ENCODE measurements at regions not wholly inside any gene's neighbourhood (a gene's known extent, or its start where the extent isn't known, plus 50 kb on each side); places are given as distances from the start of the nearest gene placed in this dataset.
"Not testable (repeated sequence)": the region's sequence is repeated elsewhere in the genome, so short reads cannot be mapped to it uniquely, and the experiment has no call there.

GRCh38 chr17:21558921-21559320 is 133.4 kb upstream of the KCNJ18 start:
- not testable (repeated sequence) for DNase-seq

DNA sequence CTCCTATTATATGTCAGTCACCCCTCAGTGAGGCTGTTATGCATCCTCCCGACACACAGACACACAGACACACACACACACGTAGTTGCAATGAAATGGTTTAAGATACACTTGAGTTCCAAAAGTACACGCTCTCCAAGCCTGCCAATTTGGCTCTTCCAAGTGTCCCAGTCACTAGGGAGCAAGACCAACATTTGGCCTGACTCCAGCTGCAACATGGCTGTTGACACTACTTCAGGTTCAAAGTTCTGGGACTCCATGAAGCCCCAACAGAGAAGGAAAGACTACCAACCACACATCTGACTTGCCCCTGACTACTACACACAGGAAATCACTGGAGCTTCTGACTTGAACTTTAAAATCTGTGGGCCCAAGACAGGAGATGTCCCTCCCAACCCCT is 128.1 kb upstream of the KCNJ18 start:
- no peak for DNase-seq

DNA sequence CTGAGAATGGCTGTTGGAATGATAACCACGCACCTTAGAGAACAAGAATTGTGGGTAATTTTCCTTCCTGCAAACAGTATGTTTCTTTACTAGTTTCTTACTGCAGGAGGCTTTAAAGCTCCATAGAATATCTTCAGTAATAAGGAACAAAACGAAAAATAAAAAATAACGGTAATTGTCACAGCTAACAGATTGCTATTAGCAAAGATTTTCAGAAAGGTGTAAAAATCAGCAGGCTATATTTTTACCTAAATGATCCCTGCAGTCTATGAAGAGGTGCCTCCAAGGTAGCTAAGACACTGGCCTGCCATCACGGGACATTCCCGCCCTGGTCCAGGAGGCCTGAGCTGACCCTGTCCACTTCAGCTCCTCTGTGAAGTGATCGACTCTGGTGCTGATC is 127.6 kb upstream of the KCNJ18 start:
- DNase-seq: not testable (repeated sequence)

DNA sequence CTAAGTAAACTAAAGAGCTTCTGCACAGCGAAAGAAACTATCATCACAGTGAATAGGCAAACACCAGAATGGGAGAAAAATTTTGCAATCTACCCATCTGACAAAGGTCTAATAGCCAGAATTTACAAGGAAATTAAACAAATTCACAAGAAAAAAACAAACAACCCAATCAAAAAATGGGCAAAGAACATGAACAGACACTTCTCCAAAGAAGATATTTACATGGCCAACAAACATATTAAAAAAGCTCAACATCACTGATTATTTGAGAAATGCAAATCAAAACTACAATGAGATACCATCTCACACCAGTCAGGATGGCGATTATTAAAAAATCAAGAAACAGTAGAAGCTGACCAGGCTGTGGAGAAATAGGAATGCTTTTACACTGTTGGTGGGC is 121.9 kb upstream of the KCNJ18 start:
- DNase-seq: not testable (repeated sequence)

GRCh38 chr17:21572148-21572547 is 120.2 kb upstream of the KCNJ18 start:
- not testable (repeated sequence) for DNase-seq

DNA sequence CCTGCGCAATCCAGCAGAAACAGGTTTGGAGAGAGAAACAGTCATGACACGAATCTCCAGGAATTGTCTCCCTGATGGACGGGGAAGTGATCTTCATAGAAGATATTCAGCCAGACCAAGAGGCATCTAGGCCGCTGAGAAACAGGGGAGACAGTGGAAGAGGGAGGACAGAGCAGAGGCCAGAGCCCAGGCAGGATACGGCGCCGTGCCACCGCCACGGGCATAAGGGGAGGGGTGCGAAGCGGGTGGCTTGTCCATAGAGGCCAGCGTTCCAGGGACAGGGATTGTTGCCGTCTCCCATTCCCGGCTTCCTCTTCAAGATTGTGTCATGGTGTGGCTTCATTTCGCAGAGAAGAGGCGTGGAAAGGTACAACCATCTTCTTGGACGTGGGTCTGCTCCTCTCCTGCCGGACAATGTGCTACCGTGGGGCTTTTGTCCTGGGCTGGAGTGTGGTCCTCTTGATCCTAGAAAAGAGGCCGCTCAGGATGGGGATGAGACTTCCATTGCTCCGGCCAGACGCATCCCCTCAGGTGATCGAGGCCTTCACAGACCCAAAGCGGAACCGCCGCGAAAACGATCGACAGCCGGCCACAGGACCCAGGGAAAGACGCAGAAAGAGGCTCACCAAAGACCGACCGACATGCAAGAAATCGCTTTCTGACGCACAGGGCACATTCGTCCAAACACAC is 118.9 kb upstream of the KCNJ18 start:
- not testable (repeated sequence) for DNase-seq

GRCh38 chr17:21573961-21574610 is 118.2 kb upstream of the KCNJ18 start:
- no peak for DNase-seq

GRCh38 chr17:21574611-21575255 is 117.6 kb upstream of the KCNJ18 start:
- DNase-seq: not testable (repeated sequence)

DNA sequence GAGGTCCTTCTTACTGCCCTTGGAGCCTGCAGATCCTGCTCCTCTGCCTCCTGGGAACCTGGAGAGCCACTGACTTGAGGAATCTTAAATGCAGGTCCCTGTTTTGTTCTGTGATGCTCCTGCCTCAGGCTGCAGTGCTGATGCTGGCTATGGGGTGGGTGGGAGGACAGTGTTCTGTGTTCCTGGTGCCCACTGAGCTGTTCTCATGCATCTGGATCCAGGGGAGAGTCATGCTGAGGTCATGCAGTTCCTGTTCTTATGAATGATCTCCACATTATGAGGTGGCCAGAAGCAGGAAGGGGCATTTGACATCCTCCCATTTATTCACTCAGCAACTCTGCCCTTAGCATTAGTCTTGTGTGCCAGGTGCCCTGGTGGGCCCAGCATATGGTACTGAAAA is 113.5 kb upstream of the KCNJ18 start:
- DNase-seq: not testable (repeated sequence)

DNA sequence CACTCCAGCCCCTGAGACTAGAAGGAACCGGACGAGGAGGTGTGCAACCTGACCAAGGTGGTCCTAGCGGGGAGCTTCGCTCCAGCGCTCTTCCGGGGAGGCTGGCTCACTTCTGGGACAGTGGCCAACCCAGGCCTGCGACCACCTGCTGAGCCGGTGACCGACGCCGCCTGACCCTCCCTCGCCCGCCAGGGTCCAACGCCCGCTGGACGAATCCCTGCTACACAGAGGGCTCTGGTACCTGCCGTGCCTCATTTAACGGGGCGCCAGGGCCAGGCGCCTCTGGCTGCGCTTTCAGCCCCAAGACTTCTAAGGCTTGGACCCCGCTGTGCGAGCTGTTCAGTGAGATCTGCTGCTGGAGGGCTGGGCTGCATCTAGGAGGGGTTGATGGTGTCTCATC is 99.5 kb upstream of the KCNJ18 start:
- no peak for DNase-seq

DNA sequence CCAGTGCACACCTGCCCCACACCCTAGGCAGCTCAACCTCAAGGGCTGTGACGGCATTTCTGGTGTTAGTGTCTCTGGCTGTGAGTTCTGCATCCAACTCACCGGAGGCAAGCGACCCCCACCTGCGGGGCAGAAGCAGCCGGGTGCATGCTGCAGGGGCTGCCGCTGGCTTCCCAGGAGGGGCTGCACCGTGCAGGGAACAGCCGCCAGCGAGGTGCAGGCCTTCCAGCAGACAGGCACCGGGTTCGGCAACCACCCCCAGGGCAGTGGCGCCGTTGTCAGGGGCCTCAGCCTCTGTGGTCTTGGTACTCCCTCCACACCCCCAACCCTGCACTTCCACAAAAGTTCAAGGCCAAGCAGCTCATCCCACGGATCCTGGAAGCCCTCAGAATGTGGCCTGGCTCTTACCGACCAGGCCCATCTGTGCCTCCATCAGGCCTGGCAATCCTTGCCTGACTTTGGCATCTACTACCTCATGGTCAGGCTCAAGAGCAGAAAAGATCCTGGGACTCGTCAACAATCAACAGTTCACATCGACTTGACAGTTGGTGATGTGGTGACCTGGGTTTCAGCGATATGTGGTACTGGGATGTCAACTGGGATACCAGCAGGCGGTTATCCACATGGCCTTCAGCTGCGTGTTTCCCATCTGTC is 98.7 kb upstream of the KCNJ18 start:
- not testable (repeated sequence) for DNase-seq

GRCh38 chr17:21595086-21595485 is 97.2 kb upstream of the KCNJ18 start:
- DNase-seq: no peak

DNA sequence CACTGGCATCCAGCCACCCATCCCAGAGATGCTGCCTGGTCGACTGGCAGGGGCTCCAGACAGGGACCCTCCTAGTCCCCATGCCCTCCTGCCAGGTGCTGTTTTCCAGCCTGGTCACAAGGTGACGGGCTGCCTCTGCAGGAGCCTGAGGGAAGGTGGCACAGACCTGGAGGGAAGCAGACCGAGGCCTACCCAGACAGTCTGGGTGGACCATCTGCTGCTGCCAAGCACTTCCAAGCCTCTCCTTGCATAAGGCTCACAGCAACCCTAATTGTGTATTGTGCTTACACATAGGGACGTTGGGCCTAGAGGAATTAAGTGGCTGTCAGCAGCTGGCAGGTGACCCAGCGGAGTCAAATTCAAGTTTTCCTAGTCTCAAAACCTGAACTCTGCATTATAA is 90.1 kb upstream of the KCNJ18 start:
- DNase-seq: no peak

DNA sequence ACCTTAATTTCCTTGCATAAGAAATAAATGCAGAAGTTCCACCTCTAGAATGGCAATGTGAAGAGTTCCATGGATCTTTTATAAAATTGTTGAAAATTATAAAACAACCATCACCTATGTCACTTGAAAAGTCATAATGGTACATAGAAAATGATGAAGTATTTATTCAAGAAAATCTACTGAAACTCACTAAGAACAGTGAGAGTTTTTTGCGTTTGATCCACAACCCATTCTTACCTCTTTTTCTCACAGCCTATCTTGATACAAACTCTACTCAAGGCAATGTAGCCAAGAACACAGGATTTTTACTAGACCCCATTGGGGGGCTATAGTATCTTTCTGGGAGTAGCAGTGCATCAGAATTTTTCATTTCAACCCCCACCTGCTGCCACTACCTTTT is 89.0 kb upstream of the KCNJ18 start:
- DNase-seq: not testable (repeated sequence)

- not testable (repeated sequence) for DNase-seq
Observed at GRCh38 chr17:21611443-21611842, 80.9 kb upstream of the KCNJ18 start.

GRCh38 chr17:21612123-21613070 is 79.9 kb upstream of the KCNJ18 start:
- not testable (repeated sequence) for DNase-seq

- no peak for DNase-seq
Observed at GRCh38 chr17:21613071-21613429, 79.3 kb upstream of the KCNJ18 start.

DNA sequence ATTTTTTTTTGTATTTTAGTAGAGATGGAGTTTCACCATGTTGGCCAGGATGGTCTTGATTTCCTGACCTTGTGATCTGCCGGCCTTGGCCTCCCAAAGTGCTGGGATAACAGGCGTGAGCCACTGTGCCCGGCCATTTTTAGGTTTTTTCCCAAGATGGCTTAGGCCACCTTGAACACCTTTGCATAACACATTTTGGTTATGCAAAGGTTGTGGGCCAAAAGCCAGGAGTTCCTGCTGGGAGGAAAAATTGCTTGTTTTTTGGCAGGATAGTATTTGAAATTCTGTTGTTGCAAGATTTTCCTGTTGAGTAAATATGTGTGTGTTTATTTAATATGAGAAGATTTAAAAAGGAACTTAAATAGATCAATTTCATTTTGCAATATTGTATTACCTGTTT is 65.3 kb upstream of the KCNJ18 start:
- DNase-seq: not testable (repeated sequence)
